Spinal cord (tissue), 9 donors: ENCODE measurements at regions not wholly inside any gene's neighbourhood (a gene's known extent, or its start where the extent isn't known, plus 50 kb on each side); places are given as distances from the start of the nearest gene placed in this dataset.
A peak's percentile ranks its signal among the peaks of the same experiment; 100 is the strongest.
"Not testable (repeated sequence)": the region's sequence is repeated elsewhere in the genome, so short reads cannot be mapped to it uniquely, and the experiment has no call there.

Experiments
- DNase-seq, 6 donors: peaks; one replicate each; pipeline versions ENCODE4 v3.0.0 to v3.0.0-alpha.2; 2013 to 2015; ENCODE audit warnings: low spot score in 6 of 6, low read depth in 4 of 6
- H3K27ac ChIP-seq: one replicate; pipeline ENCODE4 v1.5.1; 2013; ENCODE audit warnings: low read depth, low read length, control low read depth
- H3K27me3 ChIP-seq: one replicate; pipeline ENCODE4 v1.6.1; 2013; ENCODE audit warnings: low read length; ENCODE audit not compliant: control insufficient read depth, insufficient read depth
- H3K36me3 ChIP-seq: one replicate; pipeline ENCODE4 v1.6.1; 2013; ENCODE audit warnings: low read length; ENCODE audit not compliant: control insufficient read depth, insufficient read depth
- H3K4me1 ChIP-seq: one replicate; pipeline ENCODE4 v1.6.1; 2013; ENCODE audit warnings: low read length; ENCODE audit not compliant: control insufficient read depth, insufficient read depth
- H3K4me3 ChIP-seq: one replicate; pipeline ENCODE4 v1.5.1; 2013; ENCODE audit warnings: low read depth, low read length, control low read depth
- H3K9me3 ChIP-seq: one replicate; pipeline ENCODE4 v1.6.1; 2013; ENCODE audit warnings: low read length; ENCODE audit not compliant: control insufficient read depth, insufficient read depth
- whole genome bisulfite sequencing: methylation state at CpG from one replicate; pipeline ENCODE4 v1.1.5; 2013; ENCODE audit warnings: missing lambda C conversion rate; ENCODE audit not compliant: insufficient coverage; 5-methylcytosine and 5-hydroxymethylcytosine counted together
- donor health status: healthy.

GRCh38 chr1:181250038-181250437, 161.5 kb downstream of the IER5 start:
- no peak for DNase-seq
- no peaks in the 10 kb centered on the region for H3K4me1 ChIP-seq
- H3K4me3 ChIP-seq = no peak overlapping the region
- H3K27me3 ChIP-seq = no peaks in the 10 kb centered on the region
- no peaks in the 10 kb centered on the region for H3K9me3 ChIP-seq
- no peaks in the 10 kb centered on the region for H3K36me3 ChIP-seq
- no CpG with 5 or more reads among the region's 2 CpGs for WGBS
- H3K27ac ChIP-seq = no peak overlapping the region

GRCh38 chr1:181251001-181251712, 162.7 kb downstream of the IER5 start:
- no peaks in the 10 kb centered on the region for H3K4me1 ChIP-seq
- no peak for DNase-seq
- H3K36me3 ChIP-seq = no peaks in the 10 kb centered on the region
- H3K27ac ChIP-seq = no peak overlapping the region
- H3K4me3 ChIP-seq = no peak overlapping the region
- WGBS = 90% methylated on average over 2 of the region's 5 CpGs
- H3K27me3 ChIP-seq = no peaks in the 10 kb centered on the region
- H3K9me3 ChIP-seq = no peaks in the 10 kb centered on the region

GRCh38 chr1:181251713-181252075, 163.2 kb downstream of the IER5 start:
- 61% methylated on average over 4 of the region's 6 CpGs for WGBS
- H3K36me3 ChIP-seq = no peaks in the 10 kb centered on the region
- no peaks in the 10 kb centered on the region for H3K9me3 ChIP-seq
- H3K27ac ChIP-seq = no peak overlapping the region
- DNase-seq = no peak
- no peaks in the 10 kb centered on the region for H3K27me3 ChIP-seq
- H3K4me3 ChIP-seq = no peak overlapping the region
- no peaks in the 10 kb centered on the region for H3K4me1 ChIP-seq

DNA sequence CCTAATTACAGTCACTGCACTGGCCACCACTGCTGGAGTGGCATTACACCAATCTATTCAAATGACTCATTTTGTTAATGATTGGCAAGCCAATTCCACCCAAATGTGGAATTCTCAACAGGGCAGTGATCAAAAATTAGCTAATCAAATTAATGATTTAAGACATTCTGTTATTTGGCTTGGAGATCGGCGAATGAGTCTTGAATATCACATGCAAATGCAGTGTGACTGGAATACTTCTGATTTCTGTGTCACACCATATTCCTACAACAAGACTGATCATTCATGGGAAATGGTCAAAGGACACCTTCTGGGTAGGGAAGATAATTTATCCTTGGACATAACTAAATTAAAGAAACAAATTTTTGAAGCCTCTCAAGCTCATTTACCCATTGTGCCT, 165.1 kb downstream of the IER5 start:
- no CpG with 5 or more reads among the region's 2 CpGs for WGBS

DNA sequence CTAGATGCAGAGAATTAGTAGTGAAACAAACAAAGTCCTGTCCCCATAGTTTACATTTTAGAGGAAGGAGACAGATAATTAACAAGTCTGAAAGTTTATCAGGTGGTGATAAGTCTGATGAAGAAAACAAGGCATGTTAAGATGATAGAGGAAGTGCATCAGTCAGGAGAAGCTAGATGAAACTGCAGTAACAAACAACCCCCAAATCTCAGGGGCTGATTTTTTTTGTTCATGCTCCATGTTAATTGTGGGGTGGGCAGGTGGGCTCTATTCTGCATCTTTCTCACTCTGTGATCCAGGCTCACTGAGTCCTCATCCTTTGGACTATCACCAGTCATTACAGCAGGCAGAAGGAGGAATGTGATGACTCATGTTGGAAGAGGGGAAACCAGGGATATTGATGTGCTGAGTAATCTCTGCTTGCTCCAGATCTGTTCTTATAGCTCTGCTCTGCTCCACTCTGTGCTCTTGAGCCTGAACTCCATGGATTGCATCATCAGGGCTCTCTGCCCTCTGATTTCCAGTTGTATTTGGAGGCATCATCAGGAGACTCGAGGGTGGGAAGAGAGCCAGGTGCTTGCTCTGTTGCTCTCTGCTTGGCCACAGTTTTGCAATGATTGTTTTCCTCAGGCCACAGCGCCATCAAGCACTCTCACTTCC, 166.9 kb downstream of the IER5 start:
- Histone ChIP-seq H3K27ac (no peak overlapping the region), H3K4me1 (peaks cover 5% of the 10 kb centered on the region), H3K36me3 (no peaks in the 10 kb centered on the region), H3K27me3 (no peaks in the 10 kb centered on the region), H3K9me3 (no peaks in the 10 kb centered on the region), H3K4me3 (no peak overlapping the region)
- no peak for DNase-seq
- WGBS = 83% methylated on average over 1 of the region's 2 CpGs

More for the DNA sequence above, 165.1 kb downstream of the IER5 start:
- H3K27me3 ChIP-seq, H3K4me3 ChIP-seq, H3K36me3 ChIP-seq, H3K27ac ChIP-seq, H3K9me3 ChIP-seq, H3K4me1 ChIP-seq, DNase-seq: not testable (repeated sequence)

DNA sequence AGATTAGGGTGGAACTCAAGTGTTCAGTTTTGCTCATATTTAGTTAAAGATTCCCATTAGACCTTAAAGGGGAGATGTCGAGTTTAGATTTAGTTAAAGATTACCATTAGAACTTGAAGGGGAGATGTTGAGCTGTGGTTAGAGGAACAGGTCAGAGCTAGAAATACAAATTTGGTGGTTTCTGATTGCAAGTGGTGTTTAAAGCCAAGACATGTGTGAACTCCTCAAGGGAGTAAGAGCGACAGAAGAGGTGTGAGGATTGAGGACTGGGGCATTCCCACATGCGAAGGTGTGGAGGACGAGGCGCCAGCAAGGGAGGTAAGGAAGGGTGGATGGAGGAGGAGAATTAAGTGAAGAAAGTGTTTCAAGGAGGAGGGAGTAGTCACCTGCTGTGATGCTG, 168.6 kb downstream of the IER5 start:
- no peak for DNase-seq
- no peaks in the 10 kb centered on the region for H3K36me3 ChIP-seq
- no peaks in the 10 kb centered on the region for H3K9me3 ChIP-seq
- peaks cover 5% of the 10 kb centered on the region for H3K4me1 ChIP-seq
- H3K4me3 ChIP-seq = no peak overlapping the region
- no peaks in the 10 kb centered on the region for H3K27me3 ChIP-seq
- no peak overlapping the region for H3K27ac ChIP-seq
- WGBS = 86% methylated on average over 4 of the region's 5 CpGs

DNA sequence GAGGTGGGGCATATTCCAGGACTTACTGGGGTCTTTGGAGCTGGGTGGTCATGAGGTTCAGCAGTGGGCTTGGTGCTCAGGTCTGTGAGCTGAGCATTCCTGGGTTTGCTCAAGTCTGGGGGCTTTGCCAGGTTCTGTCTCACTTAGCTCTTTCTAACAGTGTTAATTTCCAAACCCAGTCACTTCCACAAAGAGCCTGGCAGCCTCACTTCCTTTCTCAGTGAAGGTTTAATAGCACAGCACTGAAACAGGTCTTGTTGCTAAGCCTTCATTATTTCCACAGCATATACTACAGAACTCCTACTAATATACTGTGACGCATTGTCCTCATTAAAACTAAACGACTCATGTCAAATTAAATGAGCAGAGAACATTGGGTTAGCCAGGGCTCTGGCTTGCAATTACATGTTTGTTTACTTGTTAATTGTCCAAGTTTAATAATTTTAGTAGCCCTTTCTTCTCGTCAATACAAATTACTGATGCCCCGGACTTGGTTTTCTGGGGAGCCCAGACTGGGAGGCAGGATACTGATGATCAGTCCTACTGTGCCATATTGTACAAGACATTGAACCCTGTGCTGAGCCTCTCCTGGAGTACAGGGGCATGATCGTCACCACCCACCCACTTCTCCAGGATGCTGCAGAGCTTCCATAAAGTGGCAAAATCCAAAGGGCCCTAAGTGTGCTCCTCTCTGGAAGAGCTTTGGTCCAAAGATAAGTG, 170.7 kb downstream of the IER5 start:
- no peak overlapping the region for H3K27ac ChIP-seq
- WGBS = no CpG with 5 or more reads among the region's 5 CpGs
- peak in 5 of 6 donors; percentile 13 to 74 (median 46) for DNase-seq

GRCh38 chr1:181260271-181260670, 171.8 kb downstream of the IER5 start:
- H3K27me3 ChIP-seq = no peaks in the 10 kb centered on the region
- no peak overlapping the region for H3K4me3 ChIP-seq
- H3K4me1 ChIP-seq = peaks cover 11% of the 10 kb centered on the region
- no peak overlapping the region for H3K27ac ChIP-seq
- H3K9me3 ChIP-seq = no peaks in the 10 kb centered on the region
- DNase-seq = no peak
- WGBS = 96% methylated on average over 3 of the region's 3 CpGs
- H3K36me3 ChIP-seq = no peaks in the 10 kb centered on the region

More for the DNA sequence above, 170.7 kb downstream of the IER5 start:
- no peaks in the 10 kb centered on the region for H3K36me3 ChIP-seq
- H3K27me3 ChIP-seq = no peaks in the 10 kb centered on the region
- H3K4me3 ChIP-seq = no peak overlapping the region
- H3K9me3 ChIP-seq = no peaks in the 10 kb centered on the region
- peaks cover 11% of the 10 kb centered on the region for H3K4me1 ChIP-seq

DNA sequence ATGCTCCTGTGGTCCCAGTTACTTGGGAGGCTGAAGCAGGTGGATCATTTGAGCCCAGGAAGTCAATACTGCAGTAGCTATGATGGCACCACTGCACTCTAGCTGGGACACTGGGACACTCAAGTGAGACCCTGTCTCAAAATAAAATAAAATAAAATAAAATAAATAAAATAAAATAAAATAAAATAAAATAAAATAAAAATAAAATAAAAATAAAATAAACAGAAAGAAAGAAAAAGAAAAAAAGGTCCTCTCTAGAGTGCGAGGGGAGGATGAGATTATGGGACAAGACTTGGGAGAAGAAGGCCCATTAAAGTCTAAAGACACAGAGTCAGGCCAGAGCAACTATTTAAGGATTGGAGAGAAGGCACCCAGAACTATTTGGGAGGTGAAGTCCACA, 172.5 kb downstream of the IER5 start:
- Histone ChIP-seq H3K27me3 (no peaks in the 10 kb centered on the region), H3K4me3 (no peak overlapping the region), H3K4me1 (peaks cover 11% of the 10 kb centered on the region), H3K27ac (no peak overlapping the region), H3K9me3 (no peaks in the 10 kb centered on the region), H3K36me3 (no peaks in the 10 kb centered on the region)
- no peak for DNase-seq
- WGBS = 93% methylated on average over 1 of the region's 1 CpG
